HG02588 (cell line): ENCODE measurements at regions not wholly inside any gene's neighbourhood (a gene's known extent, or its start where the extent isn't known, plus 50 kb on each side); places are given as distances from the start of the nearest gene placed in this dataset.
A peak's percentile ranks its signal among the peaks of the same experiment; 100 is the strongest.
"Not testable (repeated sequence)": the region's sequence is repeated elsewhere in the genome, so short reads cannot be mapped to it uniquely, and the experiment has no call there.

ENCODE experiments used
- ATAC-seq: cut with Tn5 transposase; IDR thresholded peaks from one replicate; pipeline ENCODE4 v1.9.1; 2021; ENCODE audit warnings: mild to moderate bottlenecking, moderate library complexity; ENCODE audit not compliant: unreplicated experiment

DNA sequence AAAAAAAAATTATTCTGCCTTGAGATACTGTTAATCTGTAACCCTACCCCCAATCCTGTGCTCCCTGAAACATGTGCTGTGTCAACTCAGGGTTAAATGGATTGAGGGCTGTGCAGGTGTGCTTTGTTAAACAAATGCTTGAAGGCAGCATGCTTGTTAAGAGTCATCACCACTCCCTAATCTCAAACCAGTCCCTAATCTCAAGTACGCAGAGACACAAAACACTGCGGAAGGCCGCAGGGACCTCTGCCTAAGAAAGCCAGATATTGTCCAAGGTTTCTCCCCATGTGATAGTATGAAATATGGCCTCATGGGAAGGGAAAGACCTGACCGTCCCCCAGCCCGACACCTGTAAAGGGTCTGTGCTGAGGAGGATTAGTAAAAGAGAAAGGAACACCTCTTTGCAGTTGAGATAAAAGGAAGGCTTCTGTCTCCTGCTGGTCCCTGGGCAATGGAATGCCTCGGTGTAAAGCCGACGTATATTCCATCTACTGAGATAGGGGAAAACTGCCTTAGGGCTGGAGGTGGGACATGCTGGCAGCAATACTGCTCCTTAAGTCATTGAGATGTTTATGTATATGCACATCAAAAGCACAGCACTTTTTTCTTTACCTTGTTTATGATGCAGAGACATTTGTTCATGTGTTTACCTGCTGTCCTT lies 402.6 kb downstream of the TBC1D32 start:
- ATAC-seq = not testable (repeated sequence)

DNA sequence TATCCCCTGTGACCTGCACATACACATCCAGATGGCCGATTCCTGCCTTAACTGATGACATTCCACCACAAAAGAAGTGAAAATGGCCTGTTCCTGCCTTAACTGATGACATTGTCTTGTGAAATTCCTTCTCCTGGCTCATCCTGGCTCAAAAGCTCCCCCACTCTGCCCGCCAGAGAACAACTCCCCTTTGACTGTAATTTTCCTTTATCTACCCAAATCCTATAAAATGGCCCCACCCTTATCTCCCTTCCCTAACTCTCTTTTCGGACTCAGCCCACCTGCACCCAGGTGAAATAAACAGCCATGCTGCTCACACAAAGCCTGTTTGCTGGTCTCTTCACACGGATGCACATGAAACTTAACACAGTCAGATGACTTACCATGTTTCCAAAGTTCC lies 403.8 kb downstream of the TBC1D32 start:
- ATAC-seq = not testable (repeated sequence)

DNA sequence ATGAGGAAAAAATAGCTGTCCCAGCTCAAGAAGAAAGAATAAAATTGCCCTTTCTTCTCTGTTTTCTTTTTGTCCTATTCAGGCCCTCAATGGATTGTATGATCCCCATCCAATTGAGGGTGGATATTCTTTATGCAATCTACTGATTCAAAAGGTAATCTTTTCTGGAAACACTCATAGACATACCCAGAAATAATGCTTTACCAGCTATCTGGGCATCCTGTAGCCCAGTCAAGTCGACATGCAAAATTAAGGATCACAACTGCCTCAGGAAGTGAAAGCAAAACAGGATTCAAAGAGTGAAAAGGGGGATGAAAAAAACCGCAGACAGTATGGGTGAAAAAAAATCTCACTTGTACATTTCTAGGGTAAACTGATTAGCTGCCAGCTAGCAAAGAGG lies 410.1 kb downstream of the TBC1D32 start:
- ATAC-seq = no peak

DNA sequence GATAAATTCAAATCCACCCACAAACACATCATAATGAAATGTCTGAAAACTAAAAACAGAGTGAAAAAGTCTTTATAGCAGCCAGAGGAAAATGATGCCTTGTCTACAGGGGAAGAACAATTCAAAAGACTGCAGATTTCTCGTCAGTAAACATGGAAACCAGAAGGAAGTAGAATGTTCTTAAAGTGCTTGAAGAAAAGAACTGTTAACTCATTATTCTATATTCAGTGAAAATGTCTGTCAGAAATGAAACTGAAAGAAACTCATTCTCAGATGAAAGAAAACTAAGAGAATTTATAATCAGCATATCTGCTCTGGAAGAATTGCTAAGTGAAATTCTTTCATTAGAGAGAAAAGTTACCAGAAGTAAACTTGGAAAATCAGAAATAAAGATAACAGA lies 416.1 kb downstream of the TBC1D32 start:
- ATAC-seq = no peak

DNA sequence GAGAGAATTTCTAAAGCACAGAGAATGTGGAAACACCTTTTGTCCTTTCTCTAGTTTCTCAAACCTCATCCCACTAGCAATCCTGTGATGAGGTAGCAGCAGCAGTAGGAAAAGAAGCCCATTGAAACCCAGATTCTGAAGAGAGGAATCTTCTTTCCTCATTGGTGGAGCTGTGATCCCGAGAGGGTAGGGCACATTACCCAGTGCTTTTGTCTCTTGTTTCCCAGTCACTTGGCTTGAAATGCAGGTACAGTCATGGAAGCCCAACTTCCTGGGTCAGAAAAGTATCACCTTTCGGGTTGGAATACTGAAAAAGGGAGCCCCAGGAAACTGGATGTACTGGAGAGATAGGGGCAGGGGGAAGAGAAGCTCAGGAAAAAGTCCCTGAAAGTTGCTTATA lies 417.4 kb downstream of the TBC1D32 start:
- no peak for ATAC-seq

DNA sequence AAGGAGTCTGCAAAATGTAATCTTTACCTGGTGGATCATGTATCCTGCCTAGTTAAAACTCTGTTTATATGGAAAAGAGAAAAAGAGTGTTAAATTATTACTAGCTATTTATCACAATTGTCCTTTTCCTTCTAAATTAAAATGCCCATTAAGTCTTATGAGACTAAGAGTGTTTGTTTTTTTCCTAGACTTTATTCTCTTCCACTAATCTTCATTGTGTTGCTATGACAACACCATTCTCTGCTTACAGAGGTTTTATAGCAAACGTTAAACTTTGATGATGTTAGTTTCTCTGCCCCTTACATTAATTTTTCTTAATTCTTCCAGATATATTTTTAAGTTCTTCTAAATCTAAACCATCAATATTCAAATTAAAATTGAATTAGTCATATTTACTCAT lies 420.8 kb downstream of the TBC1D32 start:
- no peak for ATAC-seq

DNA sequence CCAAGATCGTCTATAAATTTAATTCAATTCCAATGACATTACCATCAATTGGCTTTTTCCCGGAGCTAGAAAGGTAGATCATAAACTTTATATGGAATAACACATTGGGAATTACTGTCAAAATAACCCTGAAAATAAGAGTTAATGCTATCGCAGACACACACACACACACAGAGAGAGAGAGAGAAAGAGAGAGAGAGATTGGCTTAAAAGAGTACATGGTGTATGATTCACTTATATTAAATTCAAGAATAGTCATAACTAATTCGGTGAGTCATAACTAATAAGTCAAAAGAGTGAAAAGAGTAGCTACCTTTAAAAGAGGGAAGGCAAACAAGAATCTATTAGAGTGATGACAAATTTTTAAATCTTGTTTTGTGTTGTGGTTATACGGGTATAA lies 425.5 kb downstream of the TBC1D32 start:
- ATAC-seq = no peak

DNA sequence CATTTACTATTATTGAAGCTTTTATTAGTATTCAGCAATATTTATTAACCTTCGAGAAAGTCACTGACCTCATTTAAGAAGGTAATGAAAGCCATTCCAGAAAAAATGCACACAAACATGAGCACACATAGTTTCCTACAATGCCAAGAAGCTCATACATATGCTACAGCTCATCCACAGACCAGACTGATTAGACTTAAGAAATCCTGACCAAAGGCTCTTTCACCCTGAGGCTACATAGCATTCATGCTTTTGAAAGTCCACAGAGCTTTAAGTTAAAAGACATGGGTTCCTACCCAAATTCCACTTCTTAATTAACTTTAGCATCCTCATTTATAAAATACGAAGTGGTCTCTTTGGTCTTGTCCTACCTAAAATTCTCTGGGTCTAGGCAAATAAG lies 430.4 kb downstream of the TBC1D32 start:
- no peak for ATAC-seq

DNA sequence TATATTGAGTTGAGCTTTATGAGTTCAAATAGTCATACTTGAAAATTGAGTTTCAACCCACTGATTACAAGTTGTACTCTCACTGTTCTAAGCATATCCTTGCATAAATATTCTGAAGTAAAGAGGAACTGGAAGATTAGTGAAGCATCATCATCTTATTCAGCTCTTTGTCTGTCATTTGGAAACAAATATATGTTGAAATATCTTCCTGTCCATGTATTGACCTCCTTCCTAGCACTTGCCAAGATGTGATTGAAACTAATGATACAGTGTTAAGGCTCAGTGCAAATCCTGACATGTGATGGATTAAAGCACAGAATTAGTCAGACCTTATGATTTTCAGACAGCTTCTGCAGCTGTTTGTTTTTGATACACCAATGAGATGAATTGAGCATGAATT lies 434.3 kb downstream of the TBC1D32 start:
- no peak for ATAC-seq

DNA sequence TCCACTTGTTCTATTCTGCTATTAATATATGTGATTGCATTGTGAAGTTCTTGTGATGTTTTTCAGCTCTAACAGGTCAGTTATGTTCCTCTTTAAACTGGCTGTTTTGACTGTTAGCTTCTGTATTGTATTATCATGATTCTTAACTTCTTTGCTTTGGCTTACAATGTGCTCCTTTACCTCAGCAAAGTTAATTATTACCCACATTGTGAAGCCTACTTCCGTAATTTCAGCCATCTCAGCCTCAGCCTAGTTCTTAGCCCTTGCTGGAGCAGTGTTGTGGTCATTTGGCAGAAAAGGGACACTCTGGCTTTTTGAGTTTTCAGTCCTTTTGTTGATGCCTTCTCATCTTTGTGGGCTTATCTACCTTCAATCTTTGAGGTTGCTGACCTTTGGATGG lies 440.2 kb downstream of the TBC1D32 start:
- no peak for ATAC-seq

DNA sequence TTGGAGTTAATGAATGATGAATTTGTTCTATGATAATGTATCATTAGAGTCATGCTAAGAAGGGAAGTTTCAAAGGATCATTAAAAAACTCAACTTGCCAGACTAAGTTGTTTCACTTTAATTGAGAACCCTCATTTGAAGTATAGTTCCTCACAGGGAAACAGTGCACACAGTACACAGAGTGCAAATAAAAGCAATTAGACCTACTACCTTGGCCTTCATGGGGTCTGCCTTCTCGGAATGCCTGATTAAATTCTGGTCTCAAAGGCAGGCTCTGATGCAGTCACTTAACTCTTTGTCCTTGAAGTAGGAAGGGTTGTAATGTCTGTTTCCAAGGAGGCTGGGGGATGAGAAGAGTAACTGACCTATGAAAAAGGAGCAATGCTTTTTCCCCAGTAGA lies 457.3 kb downstream of the TBC1D32 start:
- ATAC-seq = no peak

DNA sequence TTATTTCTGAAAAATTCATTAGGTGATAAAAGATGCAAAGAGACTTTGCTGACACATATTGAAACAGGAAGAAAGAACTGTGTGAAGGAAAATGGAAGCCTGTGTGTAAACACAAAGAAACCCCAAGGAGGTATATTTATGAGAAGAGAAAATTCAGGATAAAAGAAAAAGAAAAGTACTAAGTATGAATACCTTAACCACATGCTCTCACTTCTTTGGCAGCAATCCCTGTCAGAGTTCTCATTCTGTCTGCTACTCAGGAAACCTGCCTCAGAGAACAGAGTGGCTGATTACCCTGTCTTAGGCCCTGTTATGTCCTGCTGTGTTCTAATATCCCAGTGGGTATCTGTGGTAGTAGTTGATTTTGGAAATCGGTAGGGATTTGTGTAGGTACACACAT lies 457.9 kb downstream of the TBC1D32 start:
- ATAC-seq = peak; percentile 42

DNA sequence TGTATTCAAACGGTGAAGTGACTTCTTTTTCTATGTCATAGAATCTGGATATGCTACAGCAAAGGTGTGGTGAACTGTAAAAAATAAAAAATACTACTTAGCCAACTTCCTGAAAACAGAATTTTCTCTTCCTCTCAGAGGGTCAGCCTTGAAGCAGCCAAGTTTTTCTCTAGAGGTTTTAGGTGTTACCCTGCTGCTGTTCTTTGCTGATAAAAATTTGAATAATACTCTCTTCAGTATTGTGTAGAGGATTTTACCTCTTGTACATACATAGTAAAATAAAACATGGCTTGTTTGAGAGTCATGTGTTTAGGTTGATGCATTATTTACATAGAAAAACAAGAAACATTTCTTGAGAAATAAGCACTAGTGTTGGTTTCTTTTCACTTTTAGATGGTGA lies 458.4 kb downstream of the TBC1D32 start:
- no peak for ATAC-seq

DNA sequence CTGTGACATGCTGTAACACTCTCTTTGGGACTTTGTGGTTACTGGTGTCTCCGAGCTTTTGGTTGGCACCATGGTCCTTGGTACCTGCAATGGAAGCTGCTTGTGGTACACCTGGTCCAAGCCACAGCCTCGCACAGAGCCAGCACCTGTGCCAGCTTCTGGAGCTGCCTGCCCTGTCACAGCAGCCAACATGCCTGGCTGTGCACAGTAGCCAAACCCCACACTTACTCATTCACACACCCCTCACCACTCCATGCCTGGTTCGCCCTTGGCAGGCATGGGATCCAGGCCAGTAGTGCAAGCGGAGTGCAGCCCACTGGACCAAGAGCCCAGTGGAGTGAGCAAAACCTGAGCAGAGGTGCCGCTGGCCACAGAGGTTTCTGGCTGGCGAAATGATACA lies 459.9 kb downstream of the TBC1D32 start:
- no peak for ATAC-seq

DNA sequence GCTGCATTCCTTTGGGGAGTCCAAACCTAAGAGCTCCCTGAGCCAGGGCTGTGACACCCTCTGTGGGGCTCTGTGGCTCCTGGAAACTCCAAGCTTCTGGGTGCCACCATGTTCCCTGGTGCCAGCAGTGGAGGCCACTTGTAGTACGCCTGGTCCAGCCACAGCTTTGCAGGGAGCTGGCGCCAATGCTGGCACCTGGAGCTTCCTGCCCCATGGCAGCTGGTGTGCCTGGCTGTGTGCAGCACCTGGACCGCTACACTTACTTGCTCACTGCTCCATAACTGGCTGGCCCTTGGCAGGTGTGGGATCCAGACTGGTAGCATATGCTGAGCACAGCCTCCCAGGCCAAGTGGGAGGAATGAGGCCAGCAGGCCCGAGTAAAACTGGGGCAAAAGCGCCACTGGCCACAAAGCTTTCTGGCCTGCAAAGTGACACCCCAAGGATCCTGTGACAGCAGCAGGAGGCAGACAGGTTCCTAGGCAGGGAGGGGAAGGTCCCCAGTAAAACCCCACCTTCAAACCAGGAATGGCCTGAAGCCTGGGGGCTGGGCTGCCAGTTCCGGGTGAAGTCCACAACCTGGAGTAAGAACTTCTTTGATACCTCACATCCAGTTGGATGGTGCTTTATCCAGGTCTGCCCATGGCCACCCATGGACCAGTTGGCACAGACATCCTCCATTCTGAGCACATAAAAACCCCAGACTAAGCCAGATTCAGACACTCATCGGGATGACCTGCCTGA lies 461.0 kb downstream of the TBC1D32 start:
- no peak for ATAC-seq

DNA sequence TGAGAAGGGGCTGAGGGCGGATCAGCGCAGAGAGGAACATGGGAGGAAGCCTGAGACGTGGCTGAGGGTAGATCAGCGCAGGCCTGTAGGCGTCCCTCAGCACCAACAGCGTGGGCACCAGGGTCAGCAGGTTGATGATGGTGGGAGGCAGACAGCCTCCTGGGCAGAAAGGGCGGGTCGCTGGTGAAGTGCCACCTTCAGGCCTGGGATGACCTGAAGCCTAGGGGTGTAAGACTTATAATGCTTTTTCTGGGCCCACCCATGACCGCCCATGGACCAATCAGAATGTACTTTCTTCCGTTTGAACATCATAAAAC lies 462.1 kb downstream of the TBC1D32 start:
- ATAC-seq = no peak

DNA sequence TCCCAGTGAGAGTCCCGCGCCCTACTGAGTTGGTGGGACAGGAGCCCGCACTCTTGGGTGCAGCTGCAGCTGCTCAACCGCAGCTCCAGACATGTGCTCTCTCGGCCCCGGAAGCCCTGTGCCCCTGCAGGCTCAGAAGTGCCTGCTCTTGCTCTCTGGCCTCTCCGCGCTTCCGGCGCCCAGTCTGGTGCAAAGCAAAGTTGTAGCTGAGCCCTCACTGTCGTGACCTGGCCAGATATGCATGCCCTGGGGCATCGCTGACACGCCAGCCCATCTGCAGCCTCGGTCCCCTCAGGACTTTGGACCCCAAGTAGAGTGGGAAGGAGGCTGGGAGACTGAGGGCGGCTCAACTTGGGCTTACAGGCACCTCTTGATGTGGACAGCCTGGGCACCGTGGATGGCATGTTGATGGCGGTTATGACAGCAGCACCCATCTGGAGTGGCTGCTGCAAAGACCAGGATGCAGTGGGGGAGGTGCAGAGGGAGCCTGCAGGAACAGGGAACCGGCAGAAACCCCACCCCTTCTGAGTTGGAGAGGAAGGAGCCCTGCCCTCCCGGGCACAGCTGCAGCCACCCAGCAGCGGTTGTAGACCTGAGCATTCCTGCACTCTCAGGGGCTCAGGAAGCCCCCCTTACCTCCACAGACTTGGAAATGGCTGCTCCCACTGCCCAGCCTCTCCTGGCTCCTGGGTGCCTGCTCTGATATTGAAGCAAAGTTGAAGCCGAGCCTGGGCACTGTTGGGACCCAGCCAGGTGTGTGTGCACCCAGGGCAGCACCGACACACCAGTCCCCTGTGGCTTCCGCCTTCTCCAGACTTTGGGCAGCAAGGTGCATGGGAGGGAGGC lies 462.6 kb downstream of the TBC1D32 start:
- ATAC-seq = no peak

DNA sequence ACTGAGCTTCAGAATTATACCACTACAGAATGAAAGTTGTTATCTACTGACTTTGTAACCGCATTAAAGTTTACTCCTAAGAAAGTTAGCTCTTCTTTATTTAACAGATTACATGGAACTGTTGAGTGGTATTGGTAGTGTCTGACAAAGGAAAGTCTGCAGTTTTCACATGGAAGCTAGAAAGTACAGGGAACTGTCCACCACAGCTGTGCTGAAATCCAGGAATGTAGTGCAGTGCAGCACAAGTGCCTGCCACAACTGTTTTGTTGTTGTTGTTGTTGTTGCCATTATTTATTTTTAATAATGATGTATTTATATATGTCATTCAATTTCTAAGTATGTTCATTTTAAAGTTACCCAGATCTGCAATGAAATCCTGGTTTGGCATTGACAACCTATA lies 464.9 kb downstream of the TBC1D32 start:
- ATAC-seq = no peak

DNA sequence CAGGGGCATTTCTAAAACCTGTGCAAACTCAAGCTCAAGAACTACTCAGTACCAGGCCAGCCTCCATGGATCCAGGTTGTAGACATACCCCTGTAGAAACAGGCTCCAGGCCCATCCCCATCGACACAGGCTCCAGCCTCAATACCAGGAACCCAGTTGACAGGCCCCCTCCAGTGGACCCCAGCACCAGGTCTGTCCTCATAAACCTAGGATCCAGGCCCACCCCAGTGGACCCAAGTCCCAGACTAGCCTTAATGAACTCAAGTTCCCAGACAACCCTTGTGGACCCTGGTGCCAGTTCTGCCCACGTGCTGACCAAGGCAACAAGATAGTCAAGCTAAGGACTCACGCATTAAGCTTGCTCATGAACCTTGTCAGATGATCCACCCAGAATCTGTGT lies 476.9 kb downstream of the TBC1D32 start:
- no peak for ATAC-seq

DNA sequence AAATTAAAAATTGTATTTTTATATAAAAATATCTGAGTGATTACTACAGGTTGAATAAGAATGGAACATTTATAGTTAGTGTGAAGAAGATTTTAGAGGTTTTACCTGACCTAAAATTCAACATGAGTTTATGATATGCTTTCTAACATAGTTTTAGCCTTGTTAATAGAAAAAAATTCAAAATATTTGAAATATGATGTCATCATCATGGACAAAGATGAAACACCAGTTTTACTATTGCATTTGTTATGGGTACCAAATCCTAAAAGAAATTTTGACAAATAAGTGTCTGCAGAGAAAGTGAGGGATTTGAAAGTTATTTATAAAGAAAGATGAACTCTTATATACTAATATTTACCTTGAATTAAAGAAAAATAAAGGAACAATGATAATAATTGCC lies 479.7 kb downstream of the TBC1D32 start:
- no peak for ATAC-seq

DNA sequence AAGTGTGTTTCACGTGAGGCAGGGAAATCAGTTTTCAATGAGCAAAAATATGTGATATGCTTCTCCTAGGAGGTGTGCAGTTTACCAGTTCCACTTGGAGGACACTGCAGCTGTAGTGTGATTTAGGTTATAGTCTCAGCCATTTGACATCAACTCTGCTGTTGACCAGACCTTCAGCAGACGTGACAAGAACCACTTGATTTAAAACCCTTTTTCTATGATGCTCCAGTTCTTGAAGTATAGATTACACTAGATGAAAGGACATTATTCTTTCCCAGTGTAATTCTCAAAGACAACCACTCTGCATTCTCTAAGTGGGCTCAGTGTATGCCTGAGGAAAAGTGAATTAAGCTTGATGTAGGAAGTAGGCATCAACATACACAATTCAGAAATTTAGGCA lies 480.8 kb downstream of the TBC1D32 start:
- no peak for ATAC-seq

DNA sequence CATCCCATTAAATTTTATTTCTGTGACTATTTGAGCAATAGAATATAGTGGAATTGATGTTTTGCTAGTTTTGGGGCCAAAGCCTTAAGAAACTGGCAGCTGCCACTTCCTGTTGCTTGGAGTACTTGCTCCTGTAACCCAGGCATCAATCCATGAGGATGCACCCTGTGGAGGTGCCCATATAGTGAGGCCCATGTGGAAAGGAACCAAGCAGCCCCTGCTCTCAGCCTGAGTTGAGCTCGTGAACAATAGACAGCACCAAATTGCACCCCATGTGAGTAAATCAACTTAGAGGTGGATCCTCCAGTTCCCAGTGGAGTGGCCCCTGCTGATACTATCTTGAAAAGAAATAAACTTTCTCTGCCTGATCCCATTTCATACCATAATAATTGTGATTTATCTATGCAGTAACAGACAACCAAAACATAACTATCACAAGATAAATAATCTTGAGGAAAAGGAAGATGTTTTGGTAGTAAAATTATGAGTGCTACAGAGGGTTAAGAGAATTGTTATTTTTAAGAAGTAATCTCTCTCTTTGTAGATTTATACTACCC lies 481.9 kb downstream of the TBC1D32 start:
- ATAC-seq = no peak
